Smooth muscle cell (in vitro differentiated cells): ENCODE measurements at regions not wholly inside any gene's neighbourhood (a gene's known extent, or its start where the extent isn't known, plus 50 kb on each side); places are given as distances from the start of the nearest gene placed in this dataset.

Experiments
- DNase-seq: peaks from one replicate; lab custom pipeline; 2025; ENCODE audit not compliant: unreplicated experiment; lab: John Stamatoyannopoulos, UW
- H2AFZ ChIP-seq: fragments of 200-600 bp; sonication (generic); 2 replicates; pipeline ENCODE4 v1.6.0; 2016; ENCODE audit warnings: antibody characterized with exemption, low read depth, mild to moderate bottlenecking
- H3F3A ChIP-seq: fragments of 200-600 bp; sonication (generic); 2 replicates; pipeline ENCODE4 v1.6.0; 2017; ENCODE audit warnings: antibody characterized with exemption, low read depth
- H3K27ac ChIP-seq: fragments of 200-600 bp; sonication (generic); 2 replicates; pipeline ENCODE4 v1.5.1; 2016; ENCODE audit warnings: low read depth, mild to moderate bottlenecking
- H3K27me3 ChIP-seq: fragments of 200-600 bp; sonication (generic); 2 replicates; pipeline ENCODE4 v1.6.1; 2016; ENCODE audit warnings: low read depth, mild to moderate bottlenecking
- H3K36me3 ChIP-seq: fragments of 200-600 bp; sonication (generic); 2 replicates; pipeline ENCODE4 v1.5.1; 2016; ENCODE audit warnings: low read depth
- H3K4me1 ChIP-seq: fragments of 200-600 bp; sonication (generic); 2 replicates; pipeline ENCODE4 v1.5.1; 2016; ENCODE audit warnings: low read depth
- H3K4me2 ChIP-seq: fragments of 200-600 bp; sonication (generic); 2 replicates; pipeline ENCODE4 v1.6.0; 2016; ENCODE audit warnings: mild to moderate bottlenecking
- H3K4me3 ChIP-seq: fragments of 200-600 bp; sonication (generic); 2 replicates; pipeline ENCODE4 v1.5.1; 2016; ENCODE audit warnings: mild to moderate bottlenecking
- H3K79me2 ChIP-seq: fragments of 200-600 bp; sonication (generic); 2 replicates; pipeline ENCODE4 v1.6.0; 2016; ENCODE audit warnings: low read depth, mild to moderate bottlenecking
- H3K9ac ChIP-seq: fragments of 200-600 bp; sonication (generic); 2 replicates; pipeline ENCODE4 v1.6.0; 2016; ENCODE audit warnings: low read depth
- H3K9me3 ChIP-seq: fragments of 200-600 bp; sonication (generic); replicated peaks from 2 replicates; pipeline ENCODE4 v1.5.1; 2016; ENCODE audit warnings: low read depth
- H4K20me1 ChIP-seq: fragments of 200-600 bp; sonication (generic); 2 replicates; pipeline ENCODE4 v1.6.0; 2016; ENCODE audit warnings: low read depth
- CTCF ChIP-seq: fragments of 200-600 bp; sonication (generic); IDR thresholded peaks from 2 replicates; pipeline ENCODE4 v1.5.1; 2017; ENCODE audit warnings: borderline replicate concordance, mild to moderate bottlenecking, antibody characterized with exemption; ENCODE audit not compliant: insufficient read depth, poor library complexity, severe bottlenecking
- WGBS: methylation state at CpG from one replicate; pipeline ENCODE4 v1.1.7; 2016; ENCODE audit warnings: low lambda C conversion rate; 5-methylcytosine and 5-hydroxymethylcytosine counted together

GRCh38 chr7:49264530-49264929, 340.2 kb downstream of the CDC14C start:
- Histone ChIP-seq H3K27me3 (no peaks in the 10 kb centered on the region), H3K27ac (no peak overlapping the region), H3K9me3 (no peaks in the 10 kb centered on the region), H3K9ac (no peak overlapping the region), H3K4me1 (no peaks in the 10 kb centered on the region), H3F3A (no peaks in the 10 kb centered on the region), H2AFZ (no peak overlapping the region), H3K4me3 (no peak overlapping the region), H3K36me3 (no peaks in the 10 kb centered on the region), H4K20me1 (no peaks in the 10 kb centered on the region), H3K79me2 (no peaks in the 10 kb centered on the region), H3K4me2 (no peak overlapping the region)
- no peak for DNase-seq
- WGBS: 69% methylated on average over 3 of the region's 3 CpGs
- no peak for TF ChIP-seq CTCF

DNA sequence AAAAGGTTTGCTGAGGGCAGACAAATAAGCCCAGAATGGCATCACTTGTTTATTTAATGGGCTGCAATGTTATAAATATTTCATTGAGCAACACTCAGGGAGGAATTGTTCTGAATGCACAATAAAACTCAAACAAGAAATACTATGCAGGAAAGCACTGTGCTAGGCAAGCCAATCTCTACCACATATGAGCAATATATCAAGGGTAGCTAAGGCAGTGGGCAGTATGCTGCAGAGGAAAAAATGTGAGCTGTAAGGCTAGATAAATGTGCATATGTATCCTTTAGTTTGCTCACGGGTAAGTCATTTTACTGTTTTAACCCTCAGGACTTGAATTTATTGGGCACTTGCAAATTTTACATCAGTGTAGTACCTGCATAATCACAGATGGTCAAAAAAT, 349.6 kb downstream of the CDC14C start:
- H3K27ac ChIP-seq: no peak overlapping the region
- no peaks in the 10 kb centered on the region for H3K4me1 ChIP-seq
- H3K79me2 ChIP-seq: no peaks in the 10 kb centered on the region
- 84% methylated on average over 1 of the region's 1 CpG for WGBS
- H3K4me3 ChIP-seq: no peak overlapping the region
- H3F3A ChIP-seq: no peaks in the 10 kb centered on the region
- H2AFZ ChIP-seq: no peak overlapping the region
- H4K20me1 ChIP-seq: no peaks in the 10 kb centered on the region
- TF ChIP-seq CTCF: no peak
- H3K4me2 ChIP-seq: no peak overlapping the region
- no peaks in the 10 kb centered on the region for H3K36me3 ChIP-seq
- no peaks in the 10 kb centered on the region for H3K9me3 ChIP-seq
- no peak overlapping the region for H3K9ac ChIP-seq
- H3K27me3 ChIP-seq: no peaks in the 10 kb centered on the region
- DNase-seq: no peak

GRCh38 chr7:49279891-49280290, 355.5 kb downstream of the CDC14C start:
- Histone ChIP-seq H3K4me3 (no peak overlapping the region), H2AFZ (no peak overlapping the region), H3K27ac (no peak overlapping the region), H4K20me1 (no peaks in the 10 kb centered on the region), H3K36me3 (no peaks in the 10 kb centered on the region), H3K9me3 (no peaks in the 10 kb centered on the region), H3K27me3 (no peaks in the 10 kb centered on the region), H3K4me2 (no peak overlapping the region), H3K4me1 (no peaks in the 10 kb centered on the region), H3K79me2 (no peaks in the 10 kb centered on the region), H3K9ac (no peak overlapping the region), H3F3A (no peaks in the 10 kb centered on the region)
- no peak for DNase-seq
- TF ChIP-seq CTCF: no peak
- WGBS: 88% methylated on average over 2 of the region's 2 CpGs

DNA sequence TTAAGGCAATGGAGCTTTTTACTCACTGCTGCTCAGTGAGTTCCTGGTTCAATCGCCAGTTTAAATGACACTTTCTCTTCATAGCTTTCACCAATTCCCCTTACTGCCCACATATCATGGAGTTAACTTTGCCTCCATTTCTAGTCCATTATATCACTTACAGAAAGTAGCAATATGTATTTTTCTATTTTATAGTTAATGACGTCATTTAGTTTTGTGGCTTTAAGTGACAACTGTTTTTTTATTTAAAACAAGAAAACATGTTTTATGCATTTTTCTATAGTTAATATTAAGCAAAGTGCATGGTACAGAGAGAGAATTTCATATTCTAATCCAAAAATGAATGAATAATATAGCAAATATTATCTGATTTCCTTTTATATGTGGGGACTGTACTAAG, 363.3 kb downstream of the CDC14C start:
- Histone ChIP-seq H3K4me1 (no peaks in the 10 kb centered on the region), H3K27ac (no peak overlapping the region), H3F3A (no peaks in the 10 kb centered on the region), H3K4me2 (no peak overlapping the region), H4K20me1 (no peaks in the 10 kb centered on the region), H3K4me3 (no peak overlapping the region), H3K27me3 (no peaks in the 10 kb centered on the region), H3K79me2 (no peaks in the 10 kb centered on the region), H3K36me3 (no peaks in the 10 kb centered on the region), H2AFZ (no peak overlapping the region), H3K9me3 (no peaks in the 10 kb centered on the region), H3K9ac (no peak overlapping the region)
- no peak for TF ChIP-seq CTCF
- DNase-seq: no peak
- 96% methylated on average over 2 of the region's 2 CpGs for whole genome bisulfite sequencing
